CD4-positive, alpha-beta T cell (primary cell): ENCODE measurements at regions not wholly inside any gene's neighbourhood (a gene's known extent, or its start where the extent isn't known, plus 50 kb on each side); places are given as distances from the start of the nearest gene placed in this dataset.

Experiments used
- ATAC-seq: fragments of 200-7000 bp; cut with Tn5 transposase; one replicate; pipeline ENCODE4 v1.10.0; 2022; ENCODE audit warnings: mild to moderate bottlenecking; ENCODE audit not compliant: poor library complexity
- CTCF ChIA-PET: fragments of 350-600 bp; sonication (Branson Sonifier 250); formaldehyde crosslinking; loops from one replicate; lab custom pipeline; 2021; ENCODE audit warnings: antibody characterized with exemption, inconsistent platforms; lab: Charles Lee
- POLR2A ChIA-PET: fragments of 350-600 bp; sonication (Branson Sonifier 250); formaldehyde crosslinking; loops from one replicate; lab custom pipeline; 2021; ENCODE audit warnings: antibody characterized with exemption, inconsistent platforms; lab: Charles Lee
- DNase-seq, 14 experiments: peaks; one replicate each; pipeline ENCODE4 v3.0.0-alpha.2; 2013 to 2020; ENCODE audit warnings: mixed read lengths in 2 of 14
- H3K27ac ChIP-seq, 2 donors: one replicate each; pipeline versions ENCODE4 v1.5.1 to v1.7.0; 2013; ENCODE audit warnings: low read length in 2 of 2, low read depth in 1 of 2, mild to moderate bottlenecking in 1 of 2
- H3K27me3 ChIP-seq, 2 experiments: 1 replicate in 1 of 2; 2 replicates in 1 of 2; pipeline versions ENCODE4 v1.6.1 to v1.7.0; 2013; ENCODE audit warnings: low read length in 2 of 2, control low read depth in 1 of 2, mild to moderate bottlenecking in 1 of 2, moderate library complexity in 1 of 2; ENCODE audit not compliant: insufficient read depth in 2 of 2, control insufficient read depth in 1 of 2
- H3K36me3 ChIP-seq: one replicate; pipeline ENCODE4 v1.6.1; 2013; ENCODE audit warnings: low read length, control low read depth; ENCODE audit not compliant: insufficient read depth
- H3K4me1 ChIP-seq: one replicate; pipeline ENCODE4 v1.6.1; 2013; ENCODE audit warnings: low read length, control low read depth; ENCODE audit not compliant: insufficient read depth
- H3K4me3 ChIP-seq: one replicate; pipeline ENCODE4 v1.5.1; 2013; ENCODE audit warnings: mild to moderate bottlenecking, low read length, moderate library complexity
- H3K9me3 ChIP-seq, 2 experiments: 1 replicate in 1 of 2; 2 replicates in 1 of 2; pipeline versions ENCODE4 v1.6.1 to v1.7.0; 2013; ENCODE audit warnings: low read length in 2 of 2, mild to moderate bottlenecking in 2 of 2, control low read depth in 1 of 2, moderate library complexity in 1 of 2; ENCODE audit not compliant: control insufficient read depth in 1 of 2, insufficient read depth in 1 of 2
- H3K27ac Mint-ChIP-seq: one replicate; pipeline ENCODE4 v1.8.0; 2020; ENCODE audit warnings: mixed read lengths
- H3K27me3 Mint-ChIP-seq: one replicate; pipeline ENCODE4 v1.8.0; 2021; ENCODE audit warnings: mixed read lengths
- H3K36me3 Mint-ChIP-seq: one replicate; pipeline ENCODE4 v1.8.0; 2021; ENCODE audit warnings: low read depth, mixed read lengths
- H3K4me1 Mint-ChIP-seq: one replicate; pipeline ENCODE4 v1.8.0; 2021; ENCODE audit warnings: low read depth, mixed read lengths
- H3K4me3 Mint-ChIP-seq: one replicate; pipeline ENCODE4 v1.8.0; 2020; ENCODE audit warnings: mild to moderate bottlenecking, mixed read lengths
- H3K9me3 Mint-ChIP-seq: one replicate; pipeline ENCODE4 v1.8.0; 2020; ENCODE audit warnings: mixed read lengths
- CTCF ChIP-seq: fragments of 200-600 bp; IDR thresholded peaks from one replicate; pipeline ENCODE4 v1.8.0; 2022; ENCODE audit warnings: antibody characterized with exemption, mild to moderate bottlenecking
- intact Hi-C, 2 experiments: fragments of 100-400 bp; cut with DNase I in 1 of 2; cut with micrococcal nuclease in 1 of 2; formaldehyde crosslinking; loops; one replicate each; pipeline versions ENCODE4 v1.15.1 to v1.9.0; 2023 to 2025; cut with DNase I, micrococcal nuclease

- TF ChIP-seq CTCF: no peak
- Mint-ChIP-seq H3K4me1 (no peaks in the 10 kb centered on the region), H3K27ac (no peak overlapping the region), H3K27me3 (no peaks in the 10 kb centered on the region), H3K9me3 (no peaks in the 10 kb centered on the region), H3K36me3 (no peaks in the 10 kb centered on the region), H3K4me3 (no peak overlapping the region)
- ChIA-PET CTCF (no interaction called here), POLR2A (no interaction called here)
- DNase-seq: no peak
- Histone ChIP-seq H3K27me3 (no peaks in the 10 kb centered on the region), H3K9me3 (no peaks in the 10 kb centered on the region), H3K4me1 (no peaks in the 10 kb centered on the region), H3K4me3 (no peak overlapping the region), H3K27ac (no peak overlapping the region), H3K36me3 (no peaks in the 10 kb centered on the region)
- ATAC-seq: no peak
- intact Hi-C loops: no loop called here
Measured at GRCh38 chr6:95413789-95414188, 163.5 kb upstream of the MANEA start.

- Mint-ChIP-seq H3K9me3 (peaks cover 5% of the 10 kb centered on the region), H3K27me3 (no peaks in the 10 kb centered on the region), H3K4me1 (no peaks in the 10 kb centered on the region), H3K27ac (no peak overlapping the region), H3K4me3 (no peak overlapping the region), H3K36me3 (no peaks in the 10 kb centered on the region)
- no peak overlapping the region for H3K27ac ChIP-seq
- no peak for DNase-seq
- no peak for TF ChIP-seq CTCF
- H3K4me1 ChIP-seq: no peaks in the 10 kb centered on the region
- intact Hi-C loops: no loop called here
- POLR2A ChIA-PET: no interaction called here
- H3K9me3 ChIP-seq: peaks cover 0 to 6% of the 10 kb centered on the region in 2 experiments
- H3K27me3 ChIP-seq: no peaks in the 10 kb centered on the region
- no peak overlapping the region for H3K4me3 ChIP-seq
- ATAC-seq: no peak
- CTCF ChIA-PET: no interaction called here
- H3K36me3 ChIP-seq: no peaks in the 10 kb centered on the region
Measured at GRCh38 chr6:95417856-95418255, 159.5 kb upstream of the MANEA start.

- H3K4me3 Mint-ChIP-seq: no peak overlapping the region
- no peak for TF ChIP-seq CTCF
- ATAC-seq: no peak
- Histone ChIP-seq H3K4me3 (no peak overlapping the region), H3K9me3 (peaks cover 0 to 6% of the 10 kb centered on the region in 2 experiments), H3K27me3 (no peaks in the 10 kb centered on the region), H3K4me1 (no peaks in the 10 kb centered on the region), H3K36me3 (no peaks in the 10 kb centered on the region), H3K27ac (no peak overlapping the region)
- no peaks in the 10 kb centered on the region for H3K36me3 Mint-ChIP-seq
- no peak overlapping the region for H3K27ac Mint-ChIP-seq
- no peaks in the 10 kb centered on the region for H3K4me1 Mint-ChIP-seq
- ChIA-PET POLR2A (no interaction called here), CTCF (no interaction called here)
- intact Hi-C loops: no loop called here
- no peak for DNase-seq
- peaks cover 5% of the 10 kb centered on the region for H3K9me3 Mint-ChIP-seq
- H3K27me3 Mint-ChIP-seq: no peaks in the 10 kb centered on the region
Measured at GRCh38 chr6:95420792-95421191, 156.5 kb upstream of the MANEA start.
